Mucosa of gallbladder (tissue), 1 donor: ENCODE measurements at regions not wholly inside any gene's neighbourhood (a gene's known extent, or its start where the extent isn't known, plus 50 kb on each side); places are given as distances from the start of the nearest gene placed in this dataset.

Source experiments
- DNase-seq: peaks from one replicate; pipeline ENCODE4 v3.0.0-alpha.2; 2020; ENCODE audit warnings: low spot score
- donor health status: DM: no; HTN: no; CAD: no.

GRCh38 chr1:244970744-244971551, 106.6 kb upstream of the HNRNPU start:
- DNase-seq: peak; percentile 92

DNA sequence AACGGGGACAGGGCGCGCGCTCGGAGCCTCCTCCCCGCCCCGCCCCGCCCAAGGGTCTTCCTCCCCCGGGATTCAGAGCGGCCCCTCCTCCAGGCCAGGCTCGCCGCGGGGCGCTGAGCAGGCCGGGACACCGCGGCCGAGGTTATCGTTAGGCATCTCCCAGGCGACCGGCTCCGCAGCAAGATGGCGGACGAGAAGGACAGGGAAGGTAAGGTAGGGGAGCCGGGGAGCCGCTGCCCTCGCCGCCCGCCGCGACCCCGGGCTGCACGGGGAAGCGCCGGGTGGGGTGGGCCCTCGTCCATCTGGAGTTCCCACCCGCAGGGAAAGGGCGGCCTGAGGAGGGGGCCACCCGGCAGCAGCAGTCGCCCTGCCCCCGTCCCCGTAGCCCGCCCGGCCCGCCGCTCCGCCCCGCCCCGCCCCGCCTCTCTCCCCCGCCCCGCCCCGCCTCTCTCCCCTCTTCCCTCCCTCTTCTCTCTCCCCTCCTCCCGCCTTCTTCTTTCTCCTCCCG, 105.9 kb upstream of the HNRNPU start:
- DNase-seq: no peak

GRCh38 chr1:244969355-244970235, 105.3 kb upstream of the HNRNPU start:
- peak; percentile 70 for DNase-seq

DNA sequence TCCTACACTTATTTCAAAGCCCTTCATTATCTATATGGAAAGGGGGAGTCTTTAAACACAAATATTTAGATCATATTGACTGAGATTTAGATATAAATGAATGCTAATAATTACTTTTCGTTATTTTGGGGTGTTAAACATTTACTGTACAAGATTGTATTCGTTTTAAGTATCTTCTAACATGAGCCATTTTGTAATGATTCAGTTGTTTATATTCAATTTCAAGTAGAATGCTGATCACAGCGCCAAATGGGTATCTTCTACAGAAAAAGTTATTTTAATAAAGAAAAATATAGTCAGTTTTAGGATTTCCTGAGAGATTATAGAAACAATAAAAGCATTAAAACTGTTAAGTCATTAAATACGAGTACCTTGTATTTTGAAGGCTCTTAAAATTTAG, 104.5 kb upstream of the HNRNPU start:
- no peak for DNase-seq

DNA sequence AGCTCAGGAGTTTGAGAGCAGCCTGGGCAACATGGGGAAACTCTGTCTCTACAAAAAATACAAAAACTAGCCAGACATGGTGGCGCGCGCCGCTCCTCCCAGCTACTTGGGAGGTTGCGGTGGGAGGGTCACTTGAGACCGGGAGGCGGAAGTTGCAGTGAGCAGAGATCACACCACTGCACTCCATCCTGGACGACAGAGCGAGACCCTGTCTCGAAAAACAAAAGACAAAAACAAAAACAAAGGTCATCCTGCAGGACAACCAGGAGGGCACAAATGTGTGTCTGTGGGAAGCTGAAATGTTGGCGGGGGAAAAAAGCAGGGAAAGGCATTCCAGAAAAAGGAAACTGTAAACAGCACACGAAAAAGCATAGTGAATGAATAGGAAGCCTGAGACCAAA, 104.1 kb upstream of the HNRNPU start:
- no peak for DNase-seq

- DNase-seq: no peak
These were observed 102.8 kb upstream of the HNRNPU start for GRCh38 chr1:244967159-244967558.

DNA sequence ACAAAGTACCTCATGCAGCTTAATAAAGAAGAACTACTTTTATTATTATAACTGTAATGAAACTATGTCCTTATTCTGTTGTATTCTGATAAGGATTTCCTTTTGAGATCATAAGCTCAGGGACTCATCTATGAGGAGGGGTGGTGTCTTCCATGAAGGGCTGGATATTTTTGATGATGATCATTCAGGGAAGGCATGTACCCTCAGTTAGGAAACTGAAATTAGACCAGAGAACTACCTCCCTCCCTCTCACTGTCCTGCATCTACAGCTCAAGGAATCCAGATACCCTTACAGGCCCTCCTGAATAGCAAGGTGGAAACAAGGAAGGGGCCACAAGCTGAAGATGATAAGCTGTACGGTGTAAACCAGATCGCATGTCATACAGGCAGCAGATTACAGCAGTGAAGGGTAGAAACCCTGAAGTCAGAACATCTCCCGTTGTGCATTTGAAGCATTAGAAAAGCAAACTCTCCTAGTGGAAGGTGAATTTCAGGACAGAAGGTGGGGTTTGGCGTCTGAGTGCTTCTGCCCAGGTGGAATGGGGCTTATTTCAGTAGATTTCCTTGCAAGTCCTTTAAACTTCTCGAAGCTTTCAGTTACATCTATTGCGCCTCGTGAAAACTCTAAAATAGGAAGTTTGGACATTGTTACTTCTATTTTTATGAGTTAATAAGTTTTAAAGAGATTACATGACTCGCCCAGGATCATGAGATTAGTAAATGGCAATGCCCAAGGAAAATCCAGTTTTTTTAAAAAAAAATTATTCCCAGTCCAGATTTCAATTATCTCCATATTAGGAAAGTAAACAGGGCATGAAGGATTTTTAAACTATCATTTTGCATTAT, 101.1 kb upstream of the HNRNPU start:
- DNase-seq: no peak

GRCh38 chr1:244964112-244964971, 100.0 kb upstream of the HNRNPU start:
- peak; percentile 28 for DNase-seq

DNA sequence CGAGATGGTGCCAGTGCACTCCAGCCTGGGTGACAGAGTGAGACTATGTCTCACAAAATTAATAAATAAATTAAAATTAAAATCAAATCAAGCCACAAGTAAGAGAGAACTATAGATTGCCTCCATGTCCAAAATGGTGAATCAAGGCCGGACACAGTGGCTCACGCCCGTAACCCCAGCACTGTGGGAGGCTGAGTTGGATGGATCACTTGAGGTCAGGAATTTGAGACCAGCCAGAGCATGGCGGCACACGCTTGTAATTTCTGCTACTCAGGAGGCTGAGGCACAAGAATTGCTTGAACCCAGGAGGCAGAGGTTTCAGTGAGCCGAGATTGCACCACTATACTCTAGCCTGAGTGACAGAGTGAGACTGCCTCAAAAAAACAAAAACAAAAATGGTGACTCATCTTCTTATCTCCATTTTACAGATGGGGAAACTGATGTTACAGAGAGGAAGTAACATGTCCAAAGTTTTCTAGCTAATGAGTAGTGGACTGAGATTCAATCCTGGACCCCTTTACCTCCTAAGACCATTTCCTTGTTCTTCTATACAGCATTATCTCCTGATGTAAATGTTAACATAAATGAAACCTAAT, 99.0 kb upstream of the HNRNPU start:
- no peak for DNase-seq

GRCh38 chr1:244962130-244962529, 97.8 kb upstream of the HNRNPU start:
- DNase-seq: no peak

DNA sequence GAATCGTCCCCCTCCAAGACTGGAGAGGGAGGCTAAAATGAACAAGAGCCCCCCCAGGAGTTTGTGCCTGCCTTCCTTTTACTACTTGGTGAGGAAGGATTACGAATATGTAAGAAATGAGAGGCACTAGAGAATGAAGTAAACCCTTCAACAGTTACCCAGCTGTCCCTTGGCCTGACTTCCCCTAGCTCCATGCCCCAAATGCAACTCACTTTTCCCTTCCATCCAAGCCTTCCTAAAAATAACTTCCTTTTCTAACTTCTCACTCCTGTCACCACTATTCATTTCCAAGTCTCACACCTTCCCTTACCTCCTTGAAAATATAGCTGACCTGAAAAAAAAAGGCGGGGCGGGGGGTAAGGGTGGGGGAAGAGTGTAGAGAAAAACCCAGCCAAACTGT, 96.6 kb upstream of the HNRNPU start:
- no peak for DNase-seq

GRCh38 chr1:244958593-244958992, 94.2 kb upstream of the HNRNPU start:
- DNase-seq: no peak

DNA sequence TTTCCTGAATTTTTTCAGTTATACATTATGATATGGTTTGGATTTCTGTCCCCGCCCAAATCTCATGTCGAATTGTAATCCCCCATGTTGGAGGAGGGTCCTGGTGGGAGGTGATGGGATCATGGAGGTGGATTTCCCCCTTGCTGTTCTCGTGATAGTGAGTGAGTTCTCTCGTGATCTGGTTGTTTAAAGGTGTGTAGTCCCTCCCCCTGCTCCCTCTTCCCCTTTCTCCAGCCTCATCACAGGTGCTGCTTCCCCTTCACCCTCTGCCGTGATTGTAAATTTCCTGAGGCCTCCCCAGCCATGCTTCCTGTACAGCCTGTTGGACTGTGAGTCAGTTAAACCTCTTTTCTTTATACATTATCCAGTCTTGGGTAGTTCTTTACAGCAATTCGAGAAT, 93.2 kb upstream of the HNRNPU start:
- DNase-seq: no peak

DNA sequence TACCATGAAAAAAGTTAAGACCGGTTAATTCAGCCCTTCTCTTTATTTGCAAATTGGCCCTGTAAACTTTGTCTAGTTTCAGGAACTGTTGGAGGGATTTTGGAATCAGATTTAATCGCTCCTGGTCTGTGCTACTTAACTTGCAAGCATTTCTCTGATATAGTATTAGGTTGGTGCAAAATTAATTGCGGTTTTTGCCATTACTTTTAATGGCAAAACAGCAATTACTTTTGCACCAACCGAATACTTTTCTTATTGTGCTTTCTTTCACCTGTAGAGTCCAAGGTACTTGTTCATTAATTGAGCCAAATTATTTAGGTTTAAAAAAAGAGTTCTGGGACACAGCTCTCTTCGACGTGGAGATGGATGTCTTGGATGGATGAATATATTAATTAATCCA, 92.8 kb upstream of the HNRNPU start:
- DNase-seq: no peak

DNA sequence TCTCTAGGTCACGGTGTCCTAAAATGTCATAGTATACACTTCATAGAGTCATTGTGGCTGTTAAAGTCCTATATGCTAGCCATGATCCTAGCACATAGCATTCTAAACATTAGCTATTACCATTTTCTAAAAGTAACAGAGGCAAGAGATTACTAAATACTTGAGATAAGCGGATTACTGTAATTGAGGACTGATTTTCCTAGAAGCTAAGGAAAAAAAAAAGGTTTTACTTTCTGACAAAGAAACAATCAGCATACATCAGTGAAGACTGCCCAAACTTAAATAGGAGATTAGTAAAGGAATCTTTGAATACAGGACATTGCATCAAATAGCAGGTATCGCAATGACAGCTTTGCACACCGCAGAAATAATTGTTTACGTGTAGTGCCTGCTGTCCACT, 91.3 kb upstream of the HNRNPU start:
- no peak for DNase-seq

- DNase-seq: no peak
These were observed 90.0 kb upstream of the HNRNPU start for GRCh38 chr1:244954359-244954758.

GRCh38 chr1:244953901-244954300, 89.6 kb upstream of the HNRNPU start:
- DNase-seq: no peak

DNA sequence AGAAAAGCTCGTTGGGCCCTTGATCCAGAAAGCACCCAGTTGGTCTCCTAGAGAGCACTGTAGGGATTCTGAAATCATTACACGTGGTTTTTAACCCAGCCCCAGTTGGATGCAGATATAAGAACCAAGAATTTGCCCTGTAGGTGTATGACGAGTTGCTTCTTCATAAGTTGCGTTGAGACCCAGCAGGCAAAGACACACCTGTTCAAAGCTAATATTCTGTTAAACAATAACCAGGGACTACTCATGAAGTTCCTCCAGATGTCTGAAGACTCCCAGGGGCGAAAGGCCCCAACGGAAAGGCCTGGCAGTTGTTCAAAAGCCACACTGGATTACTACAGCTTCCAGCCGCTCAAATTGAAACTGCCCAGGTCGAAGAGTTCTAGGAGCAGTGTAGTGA, 88.6 kb upstream of the HNRNPU start:
- DNase-seq: peak; percentile 23

GRCh38 chr1:244952280-244952933, 88.1 kb upstream of the HNRNPU start:
- DNase-seq: no peak

DNA sequence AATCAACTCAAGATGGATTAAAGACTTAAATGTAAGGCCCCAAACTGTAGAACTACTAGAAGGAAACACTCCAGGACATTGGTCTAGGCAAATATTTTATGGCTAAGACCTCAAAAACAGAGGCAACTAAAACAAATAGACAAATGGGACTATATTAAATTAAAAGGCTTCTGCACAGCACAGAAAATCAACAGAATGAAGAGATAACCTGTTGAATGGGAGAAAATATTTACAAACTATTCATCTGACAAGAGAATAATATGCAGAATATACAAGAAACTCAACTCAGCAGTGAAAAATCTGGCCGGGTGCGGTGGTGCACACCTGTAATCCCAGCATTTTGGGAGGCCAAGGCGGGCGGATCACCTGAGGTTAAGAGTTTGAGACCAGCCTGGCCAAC, 84.1 kb upstream of the HNRNPU start:
- no peak for DNase-seq
